Activated CD4-positive, alpha-beta T cell treated with anti-CD3 and anti-CD28 coated beads, Interleukin-2, amount 10 ng/mL, durations not matched to agents 7 days and 5 days (primary cell): ENCODE measurements at regions not wholly inside any gene's neighbourhood (a gene's known extent, or its start where the extent isn't known, plus 50 kb on each side); places are given as distances from the start of the nearest gene placed in this dataset.
"Not testable (repeated sequence)": the region's sequence is repeated elsewhere in the genome, so short reads cannot be mapped to it uniquely, and the experiment has no call there.

ENCODE experiments used
- CTCF ChIA-PET: fragments of 350-600 bp; sonication (Branson Sonifier 250); formaldehyde crosslinking; loops from one replicate; lab custom pipeline; 2021; ENCODE audit warnings: antibody characterized with exemption; lab: Charles Lee
- POLR2A ChIA-PET: fragments of 350-600 bp; sonication (Branson Sonifier 250); formaldehyde crosslinking; loops from one replicate; lab custom pipeline; 2021; ENCODE audit warnings: antibody characterized with exemption; lab: Charles Lee
- DNase-seq: peaks from one replicate; pipeline ENCODE4 v3.0.0-alpha.2; 2020
- H3K27ac Mint-ChIP-seq: one replicate; pipeline ENCODE4 v1.8.0; 2021; ENCODE audit warnings: mild to moderate bottlenecking, moderate library complexity, mixed read lengths
- H3K27me3 Mint-ChIP-seq: one replicate; pipeline ENCODE4 v1.8.0; 2021; ENCODE audit warnings: mixed read lengths
- H3K36me3 Mint-ChIP-seq: one replicate; pipeline ENCODE4 v1.8.0; 2021; ENCODE audit warnings: low read depth, mixed read lengths
- H3K4me1 Mint-ChIP-seq: one replicate; pipeline ENCODE4 v1.8.0; 2021; ENCODE audit warnings: mixed read lengths
- H3K4me3 Mint-ChIP-seq: one replicate; pipeline ENCODE4 v1.8.0; 2021; ENCODE audit warnings: mild to moderate bottlenecking, moderate library complexity, mixed read lengths
- H3K9me3 Mint-ChIP-seq: one replicate; pipeline ENCODE4 v1.8.0; 2021; ENCODE audit warnings: mixed read lengths

DNA sequence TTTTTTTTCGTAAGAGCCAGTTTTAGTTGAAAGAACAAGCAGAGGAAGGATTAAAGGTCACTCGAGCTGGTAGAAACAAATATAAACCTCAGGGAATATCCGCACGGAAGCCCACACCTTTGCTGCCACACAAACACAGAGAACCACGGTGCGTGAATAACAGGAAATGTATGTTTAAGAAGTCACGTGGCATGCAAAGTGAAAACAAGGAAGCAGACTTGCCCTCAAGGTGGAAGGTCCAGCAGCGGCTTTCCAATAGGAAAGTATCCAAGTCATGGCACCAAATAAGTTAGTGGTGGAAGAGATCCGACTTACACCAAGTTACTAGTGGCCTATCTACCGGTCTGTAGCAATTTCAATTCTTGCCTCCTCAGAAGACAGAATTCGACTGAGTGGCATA, 215.5 kb downstream of the HHIP start:
- ChIA-PET POLR2A (no interaction called here), CTCF (no interaction called here)
- Mint-ChIP-seq H3K27ac (no peak overlapping the region), H3K27me3 (no peaks in the 10 kb centered on the region), H3K36me3 (no peaks in the 10 kb centered on the region), H3K9me3 (peaks cover 16% of the 10 kb centered on the region), H3K4me1 (no peaks in the 10 kb centered on the region), H3K4me3 (no peak overlapping the region)
- no peak for DNase-seq

- H3K4me3 Mint-ChIP-seq, result no peak overlapping the region
- peaks cover 21% of the 10 kb centered on the region for H3K9me3 Mint-ChIP-seq
- no peak for DNase-seq
- no peaks in the 10 kb centered on the region for H3K36me3 Mint-ChIP-seq
- H3K27me3 Mint-ChIP-seq, result no peaks in the 10 kb centered on the region
- POLR2A ChIA-PET, result no interaction called here
- CTCF ChIA-PET, result no interaction called here
- H3K27ac Mint-ChIP-seq, result no peak overlapping the region
- H3K4me1 Mint-ChIP-seq, result no peaks in the 10 kb centered on the region
Measured at GRCh38 chr4:144862210-144862609, 216.3 kb downstream of the HHIP start.

GRCh38 chr4:144864891-144865290, 218.9 kb downstream of the HHIP start:
- peaks cover 18% of the 10 kb centered on the region for H3K9me3 Mint-ChIP-seq
- H3K4me1 Mint-ChIP-seq, H3K27ac Mint-ChIP-seq, DNase-seq, POLR2A ChIA-PET, CTCF ChIA-PET, H3K4me3 Mint-ChIP-seq, H3K36me3 Mint-ChIP-seq, H3K27me3 Mint-ChIP-seq: not testable (repeated sequence)

DNA sequence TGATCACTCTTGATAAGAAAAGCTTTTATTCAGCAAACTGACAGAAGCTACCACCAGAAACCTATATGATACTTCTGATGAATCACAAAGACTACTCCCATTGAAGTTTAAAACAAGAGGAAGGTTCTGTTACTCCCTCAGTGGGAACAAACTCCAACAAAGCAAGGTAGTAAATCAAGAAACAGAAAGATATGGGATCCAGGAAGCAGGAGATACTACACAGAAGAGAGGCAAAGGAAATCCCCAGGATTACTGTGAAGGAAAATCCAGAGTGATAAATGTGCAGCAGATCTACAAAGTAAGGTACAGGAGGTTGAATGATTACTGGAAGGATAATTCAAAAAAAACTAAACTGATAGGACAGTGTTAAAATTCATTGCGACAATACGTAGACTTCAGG, 222.4 kb downstream of the HHIP start:
- DNase-seq, result no peak
- Mint-ChIP-seq H3K9me3 (peaks cover 13% of the 10 kb centered on the region), H3K27me3 (no peaks in the 10 kb centered on the region), H3K4me1 (no peaks in the 10 kb centered on the region), H3K27ac (no peak overlapping the region), H3K4me3 (no peak overlapping the region), H3K36me3 (no peaks in the 10 kb centered on the region)
- POLR2A ChIA-PET, result no interaction called here
- CTCF ChIA-PET, result no interaction called here

GRCh38 chr4:144872508-144873225, 225.3 kb downstream of the ANAPC10 start:
- DNase-seq, result no peak
- CTCF ChIA-PET, result no interaction called here
- Mint-ChIP-seq H3K4me3 (no peak overlapping the region), H3K4me1 (no peaks in the 10 kb centered on the region), H3K36me3 (no peaks in the 10 kb centered on the region), H3K27ac (no peak overlapping the region), H3K27me3 (no peaks in the 10 kb centered on the region), H3K9me3 (peaks cover under 1% of the 10 kb centered on the region)
- POLR2A ChIA-PET, result no interaction called here

- Mint-ChIP-seq H3K4me1 (no peaks in the 10 kb centered on the region), H3K27ac (no peak overlapping the region), H3K4me3 (no peak overlapping the region), H3K27me3 (no peaks in the 10 kb centered on the region), H3K9me3 (no peaks in the 10 kb centered on the region), H3K36me3 (no peaks in the 10 kb centered on the region)
- DNase-seq, result no peak
- ChIA-PET CTCF (no interaction called here), POLR2A (no interaction called here)
Measured at GRCh38 chr4:144873226-144873990, 224.6 kb downstream of the ANAPC10 start.

GRCh38 chr4:144894573-144894972, 203.4 kb downstream of the ANAPC10 start:
- DNase-seq, result no peak
- CTCF ChIA-PET, result no interaction called here
- Mint-ChIP-seq H3K36me3 (no peaks in the 10 kb centered on the region), H3K9me3 (peaks cover 2% of the 10 kb centered on the region), H3K27me3 (peaks cover 4% of the 10 kb centered on the region), H3K4me1 (no peaks in the 10 kb centered on the region), H3K4me3 (no peak overlapping the region), H3K27ac (no peak overlapping the region)
- POLR2A ChIA-PET, result no interaction called here

GRCh38 chr4:144899393-144899792, 198.6 kb downstream of the ANAPC10 start:
- Mint-ChIP-seq H3K9me3 (peaks cover 2% of the 10 kb centered on the region), H3K36me3 (no peaks in the 10 kb centered on the region), H3K27ac (no peak overlapping the region), H3K4me3 (no peak overlapping the region), H3K4me1 (no peaks in the 10 kb centered on the region), H3K27me3 (no peaks in the 10 kb centered on the region)
- POLR2A ChIA-PET, result no interaction called here
- CTCF ChIA-PET, result no interaction called here
- no peak for DNase-seq

- H3K4me1 Mint-ChIP-seq, result no peaks in the 10 kb centered on the region
- ChIA-PET CTCF (interaction anchor here (1.0 kb wide), 1 partner anchor 21 kb away, joined by 4 read pairs; no protein-coding TSS in a partner anchor), POLR2A (no interaction called here)
- DNase-seq, result no peak
- no peak overlapping the region for H3K27ac Mint-ChIP-seq
- no peak overlapping the region for H3K4me3 Mint-ChIP-seq
- peaks cover 2% of the 10 kb centered on the region for H3K27me3 Mint-ChIP-seq
- H3K9me3 Mint-ChIP-seq, result no peaks in the 10 kb centered on the region
- H3K36me3 Mint-ChIP-seq, result no peaks in the 10 kb centered on the region
Measured at GRCh38 chr4:144901141-144901540, 196.9 kb downstream of the ANAPC10 start.

- Mint-ChIP-seq H3K9me3 (no peaks in the 10 kb centered on the region), H3K4me3 (no peak overlapping the region), H3K27ac (no peak overlapping the region), H3K27me3 (peaks cover 2% of the 10 kb centered on the region), H3K36me3 (no peaks in the 10 kb centered on the region), H3K4me1 (no peaks in the 10 kb centered on the region)
- ChIA-PET POLR2A (no interaction called here), CTCF (no interaction called here)
- DNase-seq, result no peak
Measured at GRCh38 chr4:144902614-144903013, 195.4 kb downstream of the ANAPC10 start.

DNA sequence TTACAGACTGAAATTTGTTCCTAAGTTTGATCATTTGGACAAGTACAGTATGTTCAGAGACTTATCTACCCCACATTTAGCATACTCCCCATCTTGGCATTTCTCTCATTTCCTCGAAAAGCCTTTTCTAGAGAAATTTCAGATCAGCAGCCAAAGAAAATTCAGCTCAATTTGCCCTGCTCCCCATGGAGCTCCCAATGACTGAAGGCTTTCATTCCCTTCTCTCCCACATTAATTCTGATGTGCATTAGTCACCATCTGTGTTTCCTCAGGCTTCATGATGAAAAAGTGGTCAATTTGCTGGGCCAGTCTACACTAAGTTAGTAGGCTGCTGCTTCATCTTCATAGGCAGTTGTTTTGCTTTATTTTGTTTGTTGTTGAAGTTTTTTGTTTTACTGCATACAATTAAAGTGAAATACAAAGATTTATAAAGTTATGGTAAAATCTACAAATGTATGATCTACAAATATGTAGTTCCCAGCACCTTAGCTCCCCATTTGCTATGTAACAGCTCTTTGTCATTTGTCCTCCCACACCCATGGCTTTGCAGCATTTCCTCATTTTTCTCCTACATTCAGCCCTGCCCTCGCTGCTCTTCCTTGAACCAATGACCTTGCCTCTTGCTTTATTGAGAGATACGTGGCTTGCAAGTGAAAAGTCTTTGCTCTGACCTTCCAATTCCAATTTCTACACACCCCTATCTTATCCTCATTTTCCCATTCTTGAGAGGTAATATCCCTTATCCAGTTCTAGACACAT, 193.9 kb downstream of the ANAPC10 start:
- Mint-ChIP-seq H3K27me3 (peaks cover 2% of the 10 kb centered on the region), H3K4me1 (no peaks in the 10 kb centered on the region), H3K27ac (no peak overlapping the region), H3K9me3 (no peaks in the 10 kb centered on the region), H3K36me3 (no peaks in the 10 kb centered on the region), H3K4me3 (no peak overlapping the region)
- DNase-seq, result no peak
- CTCF ChIA-PET, result no interaction called here
- POLR2A ChIA-PET, result no interaction called here

GRCh38 chr4:144905286-144905685, 192.7 kb downstream of the ANAPC10 start:
- no peaks in the 10 kb centered on the region for H3K9me3 Mint-ChIP-seq
- ChIA-PET POLR2A (no interaction called here), CTCF (no interaction called here)
- no peaks in the 10 kb centered on the region for H3K36me3 Mint-ChIP-seq
- peaks cover 2% of the 10 kb centered on the region for H3K27me3 Mint-ChIP-seq
- H3K27ac Mint-ChIP-seq, result no peak overlapping the region
- no peak overlapping the region for H3K4me3 Mint-ChIP-seq
- DNase-seq, result no peak
- H3K4me1 Mint-ChIP-seq, result no peaks in the 10 kb centered on the region
